ENCODE measurements at regions not wholly inside any gene's neighbourhood (a gene's known extent, or its start where the extent isn't known, plus 50 kb on each side); places are given as distances from the start of the nearest gene placed in this dataset.
"Not testable (repeated sequence)": the region's sequence is repeated elsewhere in the genome, so short reads cannot be mapped to it uniquely, and the experiment has no call there.

DNA sequence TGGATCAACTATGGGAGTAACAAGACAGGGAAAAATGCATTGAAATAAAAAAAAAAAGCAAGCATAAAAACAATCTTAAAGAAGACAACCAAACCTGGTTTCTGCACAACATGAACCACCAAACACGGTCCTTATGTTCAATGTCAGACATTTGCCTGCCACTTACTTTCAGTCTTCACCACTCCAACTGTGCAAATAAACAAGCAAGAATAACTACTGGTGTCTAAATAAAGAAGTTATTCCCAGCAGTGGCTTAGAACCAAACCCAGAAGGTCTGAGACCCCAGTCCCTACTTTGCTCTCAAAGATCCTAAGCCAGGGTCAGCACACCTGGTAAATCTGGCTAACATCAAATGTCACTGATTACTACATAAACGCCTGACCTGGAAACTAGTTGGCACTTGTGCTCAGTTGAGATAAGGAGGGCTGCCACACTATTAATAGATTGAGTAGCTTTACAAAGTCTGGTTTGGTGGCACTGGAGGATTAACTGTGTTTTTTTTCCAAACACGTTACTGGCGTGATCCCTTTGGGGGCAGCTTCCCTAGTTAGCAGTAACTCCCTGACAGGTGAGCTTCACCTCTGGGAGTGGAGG, 62.7 kb upstream of the ABLIM1 start:
- no peaks in the 10 kb centered on the region for H3K36me3 Mint-ChIP-seq (ENCODE audit: low read depth)
- no peaks in the 10 kb centered on the region for H3K9me3 Mint-ChIP-seq
- peaks cover 10% of the 10 kb centered on the region for H3K27me3 Mint-ChIP-seq (ENCODE audit: insufficient read depth)
- no peaks in the 10 kb centered on the region for H3K4me1 Mint-ChIP-seq (ENCODE audit: low read depth)
- intact Hi-C loops (cut with micrococcal nuclease): no loop called here
- no peak overlapping the region for H3K27ac Mint-ChIP-seq
- DNase-seq (ENCODE audit: low spot score): no peak
- no peak overlapping the region for H3K4me3 Mint-ChIP-seq

DNA sequence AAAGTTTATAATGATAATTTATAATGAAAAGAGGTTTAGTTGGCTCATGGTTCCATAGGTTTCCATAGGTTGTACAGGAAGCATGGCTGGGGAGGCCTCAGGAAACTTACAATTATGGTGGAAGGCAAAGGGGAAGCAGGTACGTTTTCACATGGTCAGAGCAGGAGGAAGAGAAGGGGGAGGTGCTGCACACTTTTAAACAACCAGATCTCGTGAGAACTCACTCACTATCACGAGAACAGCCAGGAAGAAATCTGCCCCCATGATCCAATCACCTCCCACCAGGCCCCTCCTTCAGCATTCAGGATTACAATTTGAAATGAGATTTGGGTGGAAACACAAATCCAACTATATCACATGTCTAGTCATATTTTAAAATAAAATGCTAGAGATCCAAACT, 64.1 kb upstream of the ABLIM1 start:
- H3K4me3 Mint-ChIP-seq; H3K27ac Mint-ChIP-seq; H3K27me3 Mint-ChIP-seq (ENCODE audit: insufficient read depth); H3K36me3 Mint-ChIP-seq (ENCODE audit: low read depth); intact Hi-C loops (cut with micrococcal nuclease); DNase-seq (ENCODE audit: low spot score); H3K4me1 Mint-ChIP-seq (ENCODE audit: low read depth); H3K9me3 Mint-ChIP-seq: not testable (repeated sequence)

GRCh38 chr10:114723361-114723760, 65.3 kb upstream of the ABLIM1 start:
- Mint-ChIP-seq H3K27me3 (ENCODE audit: insufficient read depth) (peaks cover 6% of the 10 kb centered on the region), H3K4me3 (no peak overlapping the region), H3K4me1 (ENCODE audit: low read depth) (no peaks in the 10 kb centered on the region), H3K9me3 (no peaks in the 10 kb centered on the region), H3K36me3 (ENCODE audit: low read depth) (no peaks in the 10 kb centered on the region), H3K27ac (no peak overlapping the region)
- intact Hi-C loops (cut with micrococcal nuclease): no loop called here
- DNase-seq (ENCODE audit: low spot score): no peak

GRCh38 chr10:114723991-114724715, 66.1 kb upstream of the ABLIM1 start:
- no peaks in the 10 kb centered on the region for H3K9me3 Mint-ChIP-seq
- peaks cover 6% of the 10 kb centered on the region for H3K27me3 Mint-ChIP-seq (ENCODE audit: insufficient read depth)
- no peak overlapping the region for H3K4me3 Mint-ChIP-seq
- no peak overlapping the region for H3K27ac Mint-ChIP-seq
- intact Hi-C loops (cut with micrococcal nuclease): no loop called here
- H3K36me3 Mint-ChIP-seq (ENCODE audit: low read depth): no peaks in the 10 kb centered on the region
- H3K4me1 Mint-ChIP-seq (ENCODE audit: low read depth): no peaks in the 10 kb centered on the region
- DNase-seq (ENCODE audit: low spot score): no peak

DNA sequence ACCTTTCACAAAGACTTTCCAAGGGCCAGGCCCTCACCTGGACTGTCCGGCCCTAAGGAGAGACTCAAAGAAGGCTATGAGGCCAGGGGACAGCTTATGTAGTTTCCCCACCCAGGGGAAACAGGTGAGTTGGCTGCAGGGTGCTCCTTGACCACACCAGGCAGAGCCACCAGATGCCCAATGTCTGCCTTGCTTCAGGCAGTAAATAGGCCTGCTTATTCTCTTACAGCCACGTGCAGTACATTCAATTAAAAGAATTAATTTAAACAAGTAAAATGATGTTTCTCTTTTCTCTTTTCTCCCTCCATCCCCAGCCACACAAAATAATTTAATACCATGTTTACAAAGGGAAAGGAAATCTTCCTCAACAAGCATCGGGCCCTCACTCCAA, 66.6 kb upstream of the ABLIM1 start:
- intact Hi-C loops (cut with micrococcal nuclease): no loop called here
- H3K9me3 Mint-ChIP-seq: no peaks in the 10 kb centered on the region
- no peak overlapping the region for H3K27ac Mint-ChIP-seq
- H3K27me3 Mint-ChIP-seq (ENCODE audit: insufficient read depth): peaks cover 6% of the 10 kb centered on the region
- no peak overlapping the region for H3K4me3 Mint-ChIP-seq
- no peak for DNase-seq (ENCODE audit: low spot score)
- no peaks in the 10 kb centered on the region for H3K36me3 Mint-ChIP-seq (ENCODE audit: low read depth)
- H3K4me1 Mint-ChIP-seq (ENCODE audit: low read depth): no peaks in the 10 kb centered on the region

GRCh38 chr10:114726820-114727271, 68.8 kb upstream of the ABLIM1 start:
- H3K4me1 Mint-ChIP-seq (ENCODE audit: low read depth): no peaks in the 10 kb centered on the region
- H3K36me3 Mint-ChIP-seq (ENCODE audit: low read depth): no peaks in the 10 kb centered on the region
- H3K27ac Mint-ChIP-seq: no peak overlapping the region
- peaks cover 3% of the 10 kb centered on the region for H3K27me3 Mint-ChIP-seq (ENCODE audit: insufficient read depth)
- intact Hi-C loops (cut with micrococcal nuclease): no loop called here
- DNase-seq (ENCODE audit: low spot score): no peak
- H3K9me3 Mint-ChIP-seq: no peaks in the 10 kb centered on the region
- no peak overlapping the region for H3K4me3 Mint-ChIP-seq

DNA sequence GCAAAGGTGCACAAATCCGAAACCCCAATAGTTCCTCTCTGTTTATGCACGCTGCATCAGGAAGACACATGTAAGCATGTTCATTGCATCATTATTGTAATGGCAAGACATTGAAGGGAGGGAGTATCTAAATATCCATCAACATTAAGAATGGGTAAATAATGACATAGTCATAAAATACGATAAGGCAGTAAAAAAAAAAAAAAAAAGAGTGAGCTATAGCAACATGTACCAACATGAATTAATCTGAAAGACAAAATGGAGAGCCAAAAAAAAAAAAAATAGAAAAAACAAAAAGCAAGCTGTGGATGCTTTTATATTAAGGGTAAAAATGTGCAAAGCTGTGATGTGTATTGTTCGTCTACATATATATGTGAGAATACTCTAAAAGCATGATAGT, 70.2 kb upstream of the ABLIM1 start:
- DNase-seq (ENCODE audit: low spot score): no peak
- H3K27ac Mint-ChIP-seq: no peak overlapping the region
- no peaks in the 10 kb centered on the region for H3K4me1 Mint-ChIP-seq (ENCODE audit: low read depth)
- intact Hi-C loops (cut with micrococcal nuclease): no loop called here
- no peaks in the 10 kb centered on the region for H3K9me3 Mint-ChIP-seq
- H3K4me3 Mint-ChIP-seq: no peak overlapping the region
- H3K27me3 Mint-ChIP-seq (ENCODE audit: insufficient read depth): peaks cover 3% of the 10 kb centered on the region
- H3K36me3 Mint-ChIP-seq (ENCODE audit: low read depth): no peaks in the 10 kb centered on the region

GRCh38 chr10:114729103-114729659, 71.1 kb upstream of the ABLIM1 start:
- no peaks in the 10 kb centered on the region for H3K4me1 Mint-ChIP-seq (ENCODE audit: low read depth)
- no peaks in the 10 kb centered on the region for H3K9me3 Mint-ChIP-seq

GRCh38 chr10:114730291-114730690, 72.2 kb upstream of the ABLIM1 start:
- no peaks in the 10 kb centered on the region for H3K4me1 Mint-ChIP-seq (ENCODE audit: low read depth)
- H3K36me3 Mint-ChIP-seq (ENCODE audit: low read depth): no peaks in the 10 kb centered on the region
- no peak overlapping the region for H3K4me3 Mint-ChIP-seq
- no peak for DNase-seq (ENCODE audit: low spot score)
- intact Hi-C loops (cut with micrococcal nuclease): no loop called here
- H3K27me3 Mint-ChIP-seq (ENCODE audit: insufficient read depth): peaks cover 3% of the 10 kb centered on the region
- no peak overlapping the region for H3K27ac Mint-ChIP-seq
- H3K9me3 Mint-ChIP-seq: no peaks in the 10 kb centered on the region

More at GRCh38 chr10:114729103-114729659, 71.1 kb upstream of the ABLIM1 start:
- H3K27ac Mint-ChIP-seq: no peak overlapping the region
- peaks cover 3% of the 10 kb centered on the region for H3K27me3 Mint-ChIP-seq (ENCODE audit: insufficient read depth)
- intact Hi-C loops (cut with micrococcal nuclease): no loop called here
- no peaks in the 10 kb centered on the region for H3K36me3 Mint-ChIP-seq (ENCODE audit: low read depth)
- DNase-seq (ENCODE audit: low spot score): no peak
- no peak overlapping the region for H3K4me3 Mint-ChIP-seq

DNA sequence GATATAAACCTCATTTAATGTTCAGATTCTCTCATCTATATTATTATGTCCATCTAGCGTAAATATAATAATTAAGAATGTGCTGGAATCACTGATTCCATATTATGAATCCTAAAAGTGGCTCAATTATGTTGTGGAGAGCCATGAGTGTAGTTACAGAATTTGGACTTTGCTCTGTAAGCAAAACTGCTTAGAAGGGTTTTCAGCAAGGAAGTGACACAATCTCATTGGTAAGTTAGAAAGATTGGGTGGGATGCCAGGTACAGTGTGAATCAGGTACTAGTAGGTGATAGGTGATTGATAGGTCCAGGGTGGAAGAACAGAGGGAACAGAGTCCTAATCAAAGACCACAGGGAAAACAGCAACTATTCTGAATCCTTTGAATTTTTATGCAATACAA, 74.9 kb upstream of the ABLIM1 start:
- no peak for DNase-seq (ENCODE audit: low spot score)
- no peaks in the 10 kb centered on the region for H3K4me1 Mint-ChIP-seq (ENCODE audit: low read depth)
- H3K4me3 Mint-ChIP-seq: no peak overlapping the region
- H3K27me3 Mint-ChIP-seq (ENCODE audit: insufficient read depth): peaks cover 3% of the 10 kb centered on the region
- H3K27ac Mint-ChIP-seq: no peak overlapping the region
- H3K9me3 Mint-ChIP-seq: no peaks in the 10 kb centered on the region
- intact Hi-C loops (cut with micrococcal nuclease): no loop called here
- H3K36me3 Mint-ChIP-seq (ENCODE audit: low read depth): no peaks in the 10 kb centered on the region

DNA sequence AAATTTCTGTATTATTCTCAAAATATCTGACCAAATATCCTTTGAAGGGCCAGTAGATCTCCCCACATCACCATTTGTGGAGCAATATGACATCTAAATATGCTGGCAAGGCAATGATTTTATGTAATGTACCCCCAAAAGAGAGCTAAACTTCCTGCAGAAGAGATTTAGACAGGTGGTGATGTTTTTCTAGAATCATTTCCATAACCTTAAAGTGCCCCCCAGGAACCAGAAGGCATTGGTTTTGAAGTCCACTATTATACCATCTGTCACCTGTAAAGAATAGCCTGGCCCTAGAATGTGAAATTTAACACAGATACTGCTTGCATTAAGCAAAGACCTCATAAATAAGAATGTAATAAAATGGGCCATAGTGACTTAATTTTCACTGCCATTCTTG, 77.9 kb upstream of the ABLIM1 start:
- intact Hi-C loops (cut with micrococcal nuclease): no loop called here
- Mint-ChIP-seq H3K4me1 (ENCODE audit: low read depth) (no peaks in the 10 kb centered on the region), H3K4me3 (no peak overlapping the region), H3K27ac (no peak overlapping the region), H3K27me3 (ENCODE audit: insufficient read depth) (peaks cover 10% of the 10 kb centered on the region), H3K9me3 (no peaks in the 10 kb centered on the region), H3K36me3 (ENCODE audit: low read depth) (no peaks in the 10 kb centered on the region)
- no peak for DNase-seq (ENCODE audit: low spot score)

GRCh38 chr10:114743521-114744231, 77.9 kb upstream of the FHIP2A start:
- Mint-ChIP-seq H3K27ac (no peak overlapping the region), H3K27me3 (ENCODE audit: insufficient read depth) (peaks cover 19% of the 10 kb centered on the region), H3K36me3 (ENCODE audit: low read depth) (no peaks in the 10 kb centered on the region), H3K9me3 (no peaks in the 10 kb centered on the region), H3K4me3 (no peak overlapping the region), H3K4me1 (ENCODE audit: low read depth) (no peaks in the 10 kb centered on the region)
- intact Hi-C loops (cut with micrococcal nuclease): no loop called here
- no peak for DNase-seq (ENCODE audit: low spot score)

GRCh38 chr10:114746531-114746930, 75.0 kb upstream of the FHIP2A start:
- Mint-ChIP-seq H3K4me3 (no peak overlapping the region), H3K27me3 (ENCODE audit: insufficient read depth) (peaks cover 33% of the 10 kb centered on the region), H3K36me3 (ENCODE audit: low read depth) (no peaks in the 10 kb centered on the region), H3K27ac (no peak overlapping the region), H3K9me3 (no peaks in the 10 kb centered on the region), H3K4me1 (ENCODE audit: low read depth) (no peaks in the 10 kb centered on the region)
- DNase-seq (ENCODE audit: low spot score): no peak
- intact Hi-C loops (cut with micrococcal nuclease): no loop called here

All from activated T-helper 1 cell treated with anti-CD3 and anti-CD28 coated beads, Interleukin-12 subunit alpha, Interleukin-12 subunit beta, Interleukin-2, Interleukin-4 antibody, amounts not matched to agents 30 ng/mL and 10 ng/mL and 1 ng/mL, durations not matched to agents 14 hours and 24 hours and 36 hours (primary cell).